HUES64 (cell line): ENCODE measurements at regions not wholly inside any gene's neighbourhood (a gene's known extent, or its start where the extent isn't known, plus 50 kb on each side); places are given as distances from the start of the nearest gene placed in this dataset.
A peak's percentile ranks its signal among the peaks of the same experiment; 100 is the strongest.
"Not testable (repeated sequence)": the region's sequence is repeated elsewhere in the genome, so short reads cannot be mapped to it uniquely, and the experiment has no call there.

Experiments
- H3K27ac ChIP-seq: 2 replicates; pipeline ENCODE4 v1.7.0; 2013; ENCODE audit warnings: low read depth, low read length, inconsistent platforms
- H3K27me3 ChIP-seq: 2 replicates; pipeline ENCODE4 v1.6.1; 2013; ENCODE audit warnings: mild to moderate bottlenecking, low read length; ENCODE audit not compliant: insufficient read depth
- H3K36me3 ChIP-seq: 2 replicates; pipeline ENCODE4 v1.6.1; 2013; ENCODE audit warnings: mild to moderate bottlenecking, low read length; ENCODE audit not compliant: insufficient read depth
- H3K4me1 ChIP-seq: 2 replicates; pipeline ENCODE4 v1.6.1; 2013; ENCODE audit warnings: mild to moderate bottlenecking, low read length, moderate library complexity; ENCODE audit not compliant: insufficient read depth
- H3K4me3 ChIP-seq: 2 replicates; pipeline ENCODE4 v1.5.1; 2013; ENCODE audit warnings: mild to moderate bottlenecking, low read length, moderate library complexity
- H3K9ac ChIP-seq: 2 replicates; pipeline ENCODE4 v1.6.1; 2013; ENCODE audit warnings: mild to moderate bottlenecking, low read depth, low read length
- H3K9me3 ChIP-seq: 2 replicates; pipeline ENCODE4 v1.6.1; 2013; ENCODE audit warnings: low read depth, low read length; ENCODE audit not compliant: insufficient read depth
- WGBS: fragments of 150-250, 120-280 bp; methylation state at CpG from one replicate; pipeline ENCODE4 v1.1.7; 2013; ENCODE audit warnings: missing lambda C conversion rate; 5-methylcytosine and 5-hydroxymethylcytosine counted together

DNA sequence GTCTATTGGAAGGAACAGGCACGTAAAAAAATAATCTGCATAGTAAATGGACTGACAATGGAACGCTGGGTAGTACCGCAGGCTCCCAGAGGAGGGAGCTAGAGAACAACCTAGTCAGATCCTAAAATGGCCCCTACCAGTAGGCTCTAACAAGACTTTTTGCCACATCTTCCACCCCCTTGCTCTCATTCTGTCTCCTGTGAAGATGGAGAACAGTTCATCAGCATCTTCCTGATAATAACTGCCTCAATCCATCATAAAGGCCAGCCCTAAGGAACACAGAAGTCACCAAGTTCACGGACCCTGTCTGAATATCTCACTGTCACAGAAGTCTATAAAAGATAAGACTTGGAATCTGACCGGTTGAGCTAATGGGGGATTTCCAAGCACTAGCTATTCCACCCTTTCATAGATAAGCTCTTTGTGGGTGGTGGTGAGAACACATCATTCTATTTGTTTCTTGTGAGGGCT lies 133.4 kb downstream of the SLC1A3 start:
- Histone ChIP-seq H3K9me3 (no peaks in the 10 kb centered on the region), H3K27ac (no peak overlapping the region), H3K27me3 (peaks cover 14% of the 10 kb centered on the region; the same call in 1 of the 2 replicates), H3K4me1 (peaks cover 10% of the 10 kb centered on the region), H3K4me3 (no peak overlapping the region), H3K36me3 (no peaks in the 10 kb centered on the region), H3K9ac (no peak overlapping the region)
- 34% methylated on average over 4 of the region's 5 CpGs for WGBS

DNA sequence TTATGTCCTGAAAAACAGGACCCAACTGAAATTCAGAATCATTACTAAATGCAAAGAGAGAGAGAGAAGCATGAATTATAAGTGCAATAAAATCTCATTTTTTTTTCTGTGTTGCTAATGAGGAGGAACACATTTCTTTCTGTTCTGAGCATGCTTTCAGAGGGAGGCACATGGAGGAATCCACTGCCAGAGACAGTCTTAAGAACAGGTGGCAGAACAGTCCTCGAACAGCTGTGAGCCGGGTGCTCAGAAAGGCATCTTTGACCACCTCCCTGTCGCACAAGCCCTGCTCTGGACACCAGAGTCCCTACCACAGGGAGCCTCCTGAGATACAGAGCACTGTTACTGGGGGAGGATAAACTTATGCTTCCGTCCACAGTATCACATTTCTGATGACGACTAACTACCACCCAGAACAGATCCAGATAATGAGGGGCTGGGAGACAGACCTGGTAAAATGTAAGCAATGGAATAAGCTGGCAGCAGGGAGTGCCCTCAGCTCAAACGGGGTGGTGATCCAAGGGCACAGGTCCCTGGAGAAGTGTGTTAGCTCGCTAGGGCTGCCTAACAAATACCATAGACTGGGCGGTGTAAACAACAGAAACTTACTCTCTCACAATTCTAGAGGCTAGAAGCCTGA lies 134.0 kb downstream of the SLC1A3 start:
- Histone ChIP-seq H3K9ac (no peak overlapping the region), H3K9me3 (no peaks in the 10 kb centered on the region), H3K27me3 (peaks cover 19% of the 10 kb centered on the region), H3K36me3 (no peaks in the 10 kb centered on the region), H3K4me1 (peaks cover 10% of the 10 kb centered on the region), H3K4me3 (no peak overlapping the region), H3K27ac (no peak overlapping the region)
- 77% methylated on average over 7 of the region's 8 CpGs for WGBS

DNA sequence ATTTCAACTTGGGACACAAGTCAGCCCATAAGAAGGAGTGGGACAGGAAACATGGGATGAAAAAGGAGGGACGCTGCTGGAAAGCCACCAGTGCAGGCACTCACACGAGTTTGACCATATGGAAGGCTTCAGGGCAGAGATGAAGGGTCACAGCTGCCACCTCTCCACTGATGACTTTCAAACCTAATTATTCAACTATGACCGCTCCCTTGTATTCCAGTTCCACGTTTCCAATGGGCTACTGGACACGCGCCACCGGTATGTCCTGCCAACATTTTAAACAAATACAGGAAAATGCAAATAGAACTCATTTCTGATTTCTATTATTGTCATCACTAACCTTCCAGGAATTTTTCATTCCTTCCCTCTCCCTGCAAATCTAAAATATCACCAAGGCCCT lies 134.7 kb downstream of the SLC1A3 start:
- H3K36me3 ChIP-seq = no peaks in the 10 kb centered on the region
- peaks cover 27% of the 10 kb centered on the region for H3K27me3 ChIP-seq
- H3K4me1 ChIP-seq = peaks cover 14% of the 10 kb centered on the region
- H3K4me3 ChIP-seq = no peak overlapping the region
- H3K9ac ChIP-seq = no peak overlapping the region
- 90% methylated on average over 7 of the region's 7 CpGs for WGBS
- no peaks in the 10 kb centered on the region for H3K9me3 ChIP-seq
- no peak overlapping the region for H3K27ac ChIP-seq

DNA sequence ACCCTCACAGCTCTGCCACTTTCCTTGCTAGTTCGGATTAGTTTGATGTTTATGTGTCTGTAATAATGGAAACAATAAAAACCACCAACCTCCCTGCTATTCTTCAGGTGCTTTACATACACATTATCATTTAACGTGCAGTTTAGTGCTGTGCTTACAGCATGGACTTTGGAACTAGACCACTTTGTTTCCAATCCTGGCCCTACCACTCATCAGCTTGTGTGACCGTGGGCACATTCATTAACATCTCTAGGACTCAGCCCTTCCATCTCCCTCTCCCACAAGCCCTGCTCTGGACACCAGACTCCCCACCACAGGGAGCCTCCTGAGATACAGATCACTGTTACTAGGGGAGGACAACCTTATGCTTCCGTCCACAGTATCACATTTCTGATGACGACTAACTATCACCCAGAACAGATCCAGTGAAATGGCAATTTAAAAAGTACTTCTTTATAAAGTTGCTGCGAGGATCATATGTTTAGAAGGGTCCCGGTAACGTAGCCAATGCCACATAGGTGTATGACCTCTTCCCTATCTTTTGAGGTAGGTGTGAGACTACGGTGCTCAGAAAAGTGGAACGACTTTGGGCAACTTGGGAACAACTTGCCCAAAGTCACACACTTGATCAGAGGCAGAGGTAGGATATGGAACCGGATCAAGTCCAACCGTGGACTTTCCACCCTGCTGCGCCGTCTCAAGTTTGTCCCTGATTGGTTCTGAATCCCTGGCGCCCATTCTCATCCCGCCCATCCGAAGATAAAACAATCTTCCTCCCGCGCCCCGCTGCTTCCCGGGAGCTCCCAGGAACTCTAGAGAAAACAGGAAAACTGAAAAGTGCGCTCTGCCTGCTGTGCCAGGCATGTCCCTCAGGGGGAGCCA lies 132.4 kb upstream of the NIPBL start:
- Histone ChIP-seq H3K27ac (peak overlapping the region; percentile 84; the same call in 1 of the 2 replicates), H3K27me3 (peaks cover 43% of the 10 kb centered on the region), H3K36me3 (no peaks in the 10 kb centered on the region), H3K9ac (0 out of 2 replicates have a peak overlapping the region, but pooled peaks have one; percentile 2), H3K4me3 (peak overlapping the region; percentile 78), H3K4me1 (peaks cover 24% of the 10 kb centered on the region), H3K9me3 (no peaks in the 10 kb centered on the region)
- WGBS = 21% methylated on average over 21 of the region's 22 CpGs

DNA sequence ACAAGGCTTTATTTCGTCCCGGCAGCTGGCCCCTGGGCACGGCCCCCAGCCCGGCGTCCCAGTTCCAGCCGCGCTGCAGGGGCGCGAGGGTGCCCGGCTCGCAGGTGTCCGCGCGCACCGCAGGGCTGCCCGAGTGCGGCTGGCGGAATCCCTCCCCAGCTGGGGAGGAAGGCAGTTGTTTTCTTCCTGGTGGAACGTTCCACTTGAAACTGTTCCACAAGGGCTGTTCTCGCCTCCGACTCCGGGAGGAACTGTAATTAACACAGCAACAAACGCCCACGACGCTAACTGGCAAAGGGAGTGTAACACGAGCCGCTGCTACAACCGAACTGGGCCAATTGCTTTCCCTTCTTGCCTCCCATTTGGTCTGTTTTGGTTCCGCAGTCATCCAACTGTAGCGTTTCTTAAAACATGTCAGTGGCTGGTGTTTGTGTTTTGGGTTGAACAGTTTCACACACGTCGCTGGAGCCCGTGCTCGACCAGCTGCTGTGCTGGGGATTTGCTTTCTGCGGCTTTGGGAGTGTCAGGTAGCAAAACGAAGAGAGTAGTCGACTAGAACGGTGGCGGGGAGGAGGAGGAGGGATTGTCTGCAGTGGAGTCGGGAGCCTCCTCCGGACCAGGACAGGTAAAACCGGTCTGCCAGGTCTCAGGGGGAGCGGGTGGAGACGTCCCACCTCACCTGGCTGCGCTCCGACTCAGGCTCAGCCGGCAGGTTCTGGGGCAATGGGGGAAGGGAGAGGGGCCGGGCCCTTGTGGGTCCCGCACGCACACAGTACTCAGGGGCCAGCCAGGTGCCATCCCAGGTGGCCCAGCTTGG lies 131.6 kb upstream of the NIPBL start:
- peak overlapping the region; percentile 62 for H3K9ac ChIP-seq
- WGBS = under 1% methylated on average over 50 of the region's 50 CpGs

DNA sequence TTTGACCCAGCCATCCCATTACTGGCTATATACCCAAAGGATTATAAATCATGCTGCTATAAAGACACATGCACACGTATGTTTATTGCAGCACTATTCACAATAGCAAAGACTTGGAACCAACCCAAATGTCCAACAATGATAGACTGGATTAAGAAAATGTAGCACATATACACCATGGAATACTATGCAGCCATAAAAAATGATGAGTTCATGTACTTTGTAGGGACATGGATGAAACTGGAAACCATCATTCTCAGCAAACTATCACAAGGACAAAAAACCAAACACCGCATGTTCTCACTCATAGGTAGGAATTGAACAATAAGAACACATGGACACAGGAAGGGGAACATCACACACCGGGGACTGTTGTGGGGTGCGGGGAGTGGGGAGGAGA lies 128.8 kb upstream of the NIPBL start:
- H3K4me3 ChIP-seq, H3K36me3 ChIP-seq, H3K9ac ChIP-seq, H3K27ac ChIP-seq, H3K9me3 ChIP-seq: not testable (repeated sequence)
- Histone ChIP-seq H3K4me1 (peaks cover 22% of the 10 kb centered on the region), H3K27me3 (peaks cover 52% of the 10 kb centered on the region)
- WGBS = 92% methylated on average over 3 of the region's 4 CpGs

More for the DNA sequence above, 131.6 kb upstream of the NIPBL start:
- H3K9me3 ChIP-seq = no peaks in the 10 kb centered on the region
- H3K27me3 ChIP-seq = peaks cover 52% of the 10 kb centered on the region
- H3K27ac ChIP-seq = peak overlapping the region; percentile 84
- H3K4me3 ChIP-seq = peak overlapping the region; percentile 78
- H3K4me1 ChIP-seq = peaks cover 22% of the 10 kb centered on the region
- no peaks in the 10 kb centered on the region for H3K36me3 ChIP-seq

DNA sequence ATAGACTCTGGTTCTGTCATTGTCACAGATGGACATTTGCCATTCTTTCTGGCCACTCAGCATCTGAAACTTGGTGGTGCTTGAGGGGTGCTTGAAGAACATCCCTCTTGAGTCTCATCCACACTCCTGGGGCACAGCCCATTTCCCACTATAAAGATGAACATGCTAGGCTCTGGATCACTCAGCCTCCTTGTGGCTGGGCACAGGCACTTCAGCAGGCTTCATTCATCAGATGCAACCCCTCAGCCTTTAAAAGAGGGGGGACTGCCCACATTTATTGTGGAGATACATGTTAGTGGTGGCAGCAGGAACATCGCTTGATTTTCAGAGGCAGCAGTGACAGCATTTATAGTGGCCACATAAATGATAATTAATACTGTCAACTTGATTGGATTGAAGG lies 124.7 kb upstream of the NIPBL start:
- Histone ChIP-seq H3K4me1 (peaks cover 2% of the 10 kb centered on the region), H3K9me3 (no peaks in the 10 kb centered on the region), H3K4me3 (no peak overlapping the region), H3K27ac (no peak overlapping the region), H3K9ac (no peak overlapping the region), H3K36me3 (no peaks in the 10 kb centered on the region), H3K27me3 (peaks cover 18% of the 10 kb centered on the region)
- WGBS = 91% methylated on average over 1 of the region's 1 CpG

DNA sequence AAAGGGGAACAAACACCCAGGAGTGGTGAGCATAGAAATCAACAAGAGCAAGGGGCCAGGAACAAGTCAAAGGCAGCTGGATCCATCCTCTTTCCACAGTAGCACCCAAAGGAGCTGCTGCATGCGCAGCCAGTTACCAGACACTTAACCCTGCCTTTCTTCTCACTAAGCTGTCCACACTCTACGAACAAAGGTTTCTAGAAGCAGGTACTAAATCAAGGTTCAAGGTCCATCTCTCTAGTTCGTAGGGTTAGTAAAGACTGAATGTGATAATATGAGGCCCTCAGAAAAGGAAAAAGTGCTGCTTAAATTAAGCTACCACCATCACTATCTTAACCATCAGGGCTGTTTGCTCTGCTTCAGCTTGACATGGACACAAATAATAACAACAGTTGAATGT lies 121.2 kb upstream of the NIPBL start:
- Histone ChIP-seq H3K9me3 (no peaks in the 10 kb centered on the region), H3K27me3 (no peaks in the 10 kb centered on the region), H3K27ac (no peak overlapping the region), H3K4me1 (no peaks in the 10 kb centered on the region), H3K9ac (no peak overlapping the region), H3K36me3 (no peaks in the 10 kb centered on the region), H3K4me3 (no peak overlapping the region)
- 95% methylated on average over 3 of the region's 3 CpGs for WGBS

DNA sequence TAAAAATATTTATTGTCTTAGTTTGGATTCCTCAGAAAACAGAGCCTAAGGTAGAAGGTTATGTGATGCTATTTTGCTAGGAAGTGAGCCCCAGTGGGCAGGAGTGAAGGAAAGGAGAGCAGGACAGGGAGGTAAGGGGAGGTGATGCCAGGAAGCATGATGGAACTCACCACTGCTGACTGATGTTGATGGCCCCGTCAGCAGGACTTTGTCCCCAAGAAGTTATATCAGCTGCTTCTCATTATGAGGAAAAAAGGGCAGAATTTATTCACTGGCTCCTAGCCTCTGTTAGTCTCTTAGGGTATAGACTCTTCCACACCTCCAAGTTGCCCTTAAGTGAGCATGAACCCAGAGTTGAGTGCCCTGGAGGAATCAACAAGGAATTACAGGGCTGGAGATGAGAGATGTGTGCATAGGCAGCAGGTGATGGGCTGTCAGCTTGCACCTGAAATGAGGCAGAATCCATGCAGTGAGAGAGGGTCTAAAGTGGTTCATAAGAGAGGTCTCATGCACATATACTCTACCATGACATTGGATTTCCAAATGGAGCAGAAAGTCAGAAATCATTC lies 120.6 kb upstream of the NIPBL start:
- Histone ChIP-seq H3K9me3 (no peaks in the 10 kb centered on the region), H3K27me3 (no peaks in the 10 kb centered on the region), H3K36me3 (no peaks in the 10 kb centered on the region), H3K4me3 (no peak overlapping the region), H3K27ac (no peak overlapping the region), H3K9ac (no peak overlapping the region), H3K4me1 (no peaks in the 10 kb centered on the region)
- WGBS = 81% methylated on average over 1 of the region's 1 CpG

DNA sequence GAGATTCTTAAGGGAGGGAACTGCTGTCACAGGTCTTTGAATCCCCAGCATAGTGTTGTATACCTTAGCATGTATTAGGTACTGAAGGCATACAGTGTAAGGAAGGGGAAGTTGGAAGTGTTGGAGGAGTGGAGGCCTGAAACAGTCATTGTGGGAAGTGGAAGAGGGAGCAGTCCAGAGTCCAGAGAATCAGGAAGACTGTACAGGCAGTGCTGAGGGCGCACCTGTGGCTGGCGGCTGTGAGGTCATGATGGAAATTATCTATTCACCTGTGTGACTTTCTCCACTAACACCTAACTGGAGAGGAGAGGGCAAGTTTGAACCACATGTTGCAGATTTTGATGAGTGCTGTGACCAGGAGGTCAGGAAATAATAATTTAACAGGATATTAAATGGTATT lies 119.7 kb upstream of the NIPBL start:
- no peaks in the 10 kb centered on the region for H3K9me3 ChIP-seq
- H3K4me3 ChIP-seq = no peak overlapping the region
- no peak overlapping the region for H3K27ac ChIP-seq
- 100% methylated on average over 2 of the region's 2 CpGs for WGBS
- H3K4me1 ChIP-seq = no peaks in the 10 kb centered on the region
- no peak overlapping the region for H3K9ac ChIP-seq
- no peaks in the 10 kb centered on the region for H3K27me3 ChIP-seq
- no peaks in the 10 kb centered on the region for H3K36me3 ChIP-seq
